ENCODE measurements at regions not wholly inside any gene's neighbourhood (a gene's known extent, or its start where the extent isn't known, plus 50 kb on each side); places are given as distances from the start of the nearest gene placed in this dataset.
"Not testable (repeated sequence)": the region's sequence is repeated elsewhere in the genome, so short reads cannot be mapped to it uniquely, and the experiment has no call there.

DNA sequence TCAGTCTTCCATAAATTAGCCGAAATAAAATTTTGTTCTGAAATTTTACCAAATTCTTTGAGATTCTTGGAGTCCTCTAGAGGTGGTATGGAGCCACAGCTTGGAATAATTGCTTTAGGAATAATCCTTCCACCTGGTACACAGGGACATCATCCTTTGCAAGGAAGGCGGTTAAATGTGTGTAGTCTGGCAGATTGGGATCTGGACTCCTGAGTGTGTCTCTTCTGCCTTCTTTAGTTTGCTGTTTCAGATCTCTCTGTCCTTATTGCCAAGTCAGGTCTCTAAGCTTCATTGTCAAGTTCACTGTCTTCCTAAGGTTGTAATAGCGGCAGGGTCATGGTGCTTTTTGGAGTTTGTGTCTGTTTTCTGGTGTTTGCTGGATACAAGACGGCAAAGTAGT, 393.9 kb upstream of the RGS6 start:
- no peak for DNase-seq (ENCODE audit: low spot score)

GRCh38 chr14:71538938-71539649, 393.1 kb upstream of the RGS6 start:
- no peak for DNase-seq (ENCODE audit: low spot score)

GRCh38 chr14:71539650-71540285, 392.5 kb upstream of the RGS6 start:
- no peak for DNase-seq (ENCODE audit: low spot score)

GRCh38 chr14:71541271-71541670, 391.0 kb upstream of the RGS6 start:
- DNase-seq (ENCODE audit: low spot score) = no peak

- DNase-seq (ENCODE audit: low spot score) = no peak
Measured at GRCh38 chr14:71541973-71542690, 390.1 kb upstream of the RGS6 start.

DNA sequence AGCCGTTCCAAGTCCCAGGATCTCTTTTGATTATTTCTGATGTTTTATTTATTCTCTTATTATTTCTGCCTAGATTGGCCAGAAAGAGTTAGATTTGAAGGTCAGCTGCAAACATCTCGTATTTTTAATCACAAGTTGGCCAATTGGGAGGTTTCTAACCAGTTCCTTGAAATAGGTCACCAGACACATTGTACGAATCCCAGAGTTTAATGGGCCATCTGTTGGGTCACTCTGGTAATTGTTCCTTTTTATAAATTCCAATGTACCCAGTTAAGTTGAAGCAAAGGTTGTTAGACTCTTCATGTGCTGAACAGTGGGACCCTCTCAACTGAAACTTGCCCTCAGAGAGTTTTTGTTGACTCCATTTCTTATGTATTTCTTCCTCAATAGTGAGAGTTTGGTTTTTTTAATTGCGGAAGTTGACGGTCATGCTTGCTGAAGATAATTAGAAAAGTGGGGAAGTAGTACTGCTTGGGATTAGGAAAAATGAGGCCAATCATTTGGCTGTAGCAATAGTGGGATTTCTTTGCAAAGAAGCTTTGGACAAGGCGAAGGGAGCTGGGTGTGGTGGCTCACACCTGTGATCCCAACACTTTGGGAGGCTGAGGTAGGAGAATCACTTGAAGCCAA, 382.7 kb upstream of the RGS6 start:
- DNase-seq (ENCODE audit: low spot score) = no peak

DNA sequence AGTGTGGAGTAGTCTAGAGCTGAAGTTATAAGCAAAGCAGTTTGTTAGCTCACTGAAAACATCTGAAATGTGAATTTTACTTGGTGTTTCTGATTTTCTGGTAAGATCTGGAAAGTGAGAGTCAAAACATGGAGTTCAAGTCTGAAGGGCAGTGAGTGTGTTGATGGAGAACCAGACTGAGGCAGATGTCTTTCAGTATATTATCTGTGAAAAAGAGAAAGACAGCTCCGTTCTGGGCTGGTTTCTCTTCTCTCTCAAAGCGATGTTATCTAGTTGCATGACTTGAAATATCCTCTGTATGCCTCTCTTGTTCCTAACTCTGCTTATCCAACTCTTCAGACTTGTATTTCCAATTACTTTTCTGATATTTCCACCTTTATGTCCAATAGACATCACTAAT, 381.9 kb upstream of the RGS6 start:
- DNase-seq (ENCODE audit: low spot score) = no peak

DNA sequence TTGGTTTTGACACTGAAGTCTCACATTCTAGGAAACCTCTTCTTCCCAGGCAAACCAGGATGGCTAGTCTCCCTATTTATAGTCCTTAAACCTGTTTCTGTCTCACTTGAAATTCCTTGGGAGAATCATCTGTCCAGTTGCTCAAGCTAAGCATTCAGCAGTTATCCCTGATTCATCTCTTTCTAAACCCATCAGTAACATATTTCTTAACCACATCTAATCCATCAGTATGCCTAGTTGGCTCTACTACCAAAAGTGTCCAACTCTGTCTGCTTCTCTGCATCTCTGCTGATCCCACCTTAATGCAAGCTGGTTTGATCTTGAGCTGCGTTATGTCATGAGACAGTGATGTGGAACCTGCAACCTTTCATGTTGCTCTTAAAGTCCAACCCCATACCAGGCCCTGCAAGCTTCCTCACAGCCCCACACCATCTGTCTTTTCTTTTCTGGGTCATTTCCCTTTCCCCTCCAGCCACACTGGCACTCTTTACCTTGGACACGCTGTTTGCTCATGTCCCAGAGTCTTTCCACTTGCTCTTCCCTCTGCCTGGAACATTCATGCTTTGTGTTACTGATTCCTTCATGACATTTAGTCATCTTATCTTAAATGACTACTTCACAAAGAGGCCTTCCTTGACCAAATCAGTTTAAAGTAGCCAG, 380.8 kb upstream of the RGS6 start:
- no peak for DNase-seq (ENCODE audit: low spot score)

GRCh38 chr14:71552809-71553208, 379.4 kb upstream of the RGS6 start:
- no peak for DNase-seq (ENCODE audit: low spot score)

DNA sequence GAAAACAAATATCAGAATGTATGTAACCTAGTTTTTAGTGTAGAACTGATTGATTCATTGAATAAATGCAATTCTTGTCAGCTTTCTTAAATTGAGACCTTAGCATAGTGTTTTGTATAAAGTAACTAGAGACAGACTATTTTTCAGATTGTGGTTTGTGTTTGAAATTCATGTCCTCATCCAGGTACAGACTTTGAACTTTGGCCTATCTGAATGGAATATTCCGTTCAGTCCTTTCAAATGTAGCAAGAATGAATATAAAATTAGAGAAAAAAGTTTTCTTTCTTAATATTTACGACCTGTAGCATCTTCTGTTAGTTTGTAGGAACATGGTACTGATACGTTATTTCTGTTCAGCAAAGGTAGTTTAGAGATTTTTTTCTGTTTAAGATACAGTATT, 378.4 kb upstream of the RGS6 start:
- DNase-seq (ENCODE audit: low spot score) = no peak

GRCh38 chr14:71554323-71554722, 377.9 kb upstream of the RGS6 start:
- no peak for DNase-seq (ENCODE audit: low spot score)

DNA sequence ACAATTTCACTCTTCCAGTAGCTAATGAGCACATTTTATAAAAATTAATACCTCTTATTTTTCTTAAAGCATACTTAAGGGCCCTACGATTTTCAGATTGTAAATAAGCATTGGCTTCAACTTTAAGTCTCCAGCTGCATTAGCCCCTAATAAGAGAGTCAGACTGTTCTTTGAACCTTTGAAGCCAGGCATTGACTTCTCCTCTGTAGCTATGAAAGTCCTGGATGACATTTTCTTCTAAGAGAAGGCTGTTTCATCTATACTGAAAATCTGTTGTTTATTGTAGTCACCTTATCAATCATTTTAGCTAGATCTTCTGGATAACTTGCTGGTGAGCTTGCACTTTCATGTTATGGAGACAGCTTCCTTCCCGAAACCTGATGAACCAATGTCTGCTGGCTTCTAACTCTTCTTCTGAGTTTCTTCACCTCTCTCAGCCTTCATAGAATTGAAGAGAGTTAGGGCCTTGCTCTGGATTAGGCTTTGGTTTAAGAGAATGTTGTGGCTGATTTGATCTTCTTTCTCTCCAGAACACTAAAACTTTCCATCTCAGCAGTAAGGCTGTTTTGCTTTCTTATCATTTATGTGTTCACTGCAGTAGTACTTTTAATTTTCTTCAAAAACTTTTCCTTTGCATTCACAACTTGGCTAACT, 377.1 kb upstream of the RGS6 start:
- DNase-seq (ENCODE audit: low spot score) = no peak

- no peak for DNase-seq (ENCODE audit: low spot score)
Measured at GRCh38 chr14:71555654-71556559, 376.3 kb upstream of the RGS6 start.

DNA sequence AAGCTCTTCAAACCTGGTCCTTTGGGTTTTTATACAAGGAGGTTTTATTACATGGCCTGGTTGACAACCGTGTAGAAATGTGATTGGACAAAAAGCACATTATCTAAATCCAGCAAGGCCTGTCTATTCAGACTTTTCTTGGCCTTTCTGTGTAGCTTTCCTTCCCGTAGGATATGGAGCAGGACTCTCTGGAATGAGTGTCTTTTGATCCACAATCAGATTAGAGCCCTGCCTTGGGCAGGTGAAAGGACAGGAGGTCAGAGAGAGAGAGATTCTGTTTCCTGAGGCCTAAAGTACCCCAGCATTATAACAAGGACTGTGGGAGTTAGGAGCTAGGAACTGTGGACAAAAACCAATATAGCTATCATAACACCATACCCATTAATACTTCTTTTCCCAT, 375.5 kb upstream of the RGS6 start:
- no peak for DNase-seq (ENCODE audit: low spot score)

GRCh38 chr14:71557351-71557750, 374.9 kb upstream of the RGS6 start:
- DNase-seq (ENCODE audit: low spot score) = no peak

DNA sequence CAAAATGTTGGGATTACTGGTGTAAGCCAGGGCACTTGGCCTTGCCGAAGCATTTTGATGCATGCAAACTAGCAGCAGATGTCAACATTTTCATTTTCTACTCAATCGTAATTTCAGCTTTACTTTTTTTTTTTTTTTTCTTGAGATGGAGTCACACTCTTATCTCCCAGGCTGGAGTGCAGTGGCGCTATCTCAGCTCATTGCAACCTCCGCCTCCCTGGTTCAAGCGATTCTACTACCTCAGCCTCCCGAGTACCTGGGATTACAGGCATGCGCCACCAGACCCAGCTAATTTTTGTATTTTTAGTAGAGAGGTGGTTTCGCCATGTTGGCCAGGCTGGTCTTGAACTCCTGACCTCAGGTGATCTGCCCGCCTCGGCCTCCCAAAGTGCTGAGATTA, 373.3 kb upstream of the RGS6 start:
- DNase-seq (ENCODE audit: low spot score) = not testable (repeated sequence)

DNA sequence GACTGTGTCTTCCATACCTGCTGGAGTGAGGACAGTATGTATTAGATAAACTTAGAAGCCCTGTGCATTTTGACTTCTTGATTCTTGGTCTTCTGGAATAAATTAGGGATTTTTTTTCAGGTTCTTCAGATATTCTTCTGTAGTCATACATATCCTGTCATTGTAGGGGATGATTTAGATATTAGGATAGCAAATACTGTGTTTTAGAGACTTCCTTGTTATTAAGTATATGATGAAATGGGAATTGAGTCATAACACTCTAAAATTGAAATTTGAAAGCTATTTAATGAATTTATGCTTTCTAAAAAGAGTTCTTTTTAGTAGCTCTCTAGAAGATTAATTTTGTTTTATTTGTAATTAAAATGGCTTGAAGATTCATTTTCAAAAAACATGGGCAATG, 371.5 kb upstream of the RGS6 start:
- no peak for DNase-seq (ENCODE audit: low spot score)

DNA sequence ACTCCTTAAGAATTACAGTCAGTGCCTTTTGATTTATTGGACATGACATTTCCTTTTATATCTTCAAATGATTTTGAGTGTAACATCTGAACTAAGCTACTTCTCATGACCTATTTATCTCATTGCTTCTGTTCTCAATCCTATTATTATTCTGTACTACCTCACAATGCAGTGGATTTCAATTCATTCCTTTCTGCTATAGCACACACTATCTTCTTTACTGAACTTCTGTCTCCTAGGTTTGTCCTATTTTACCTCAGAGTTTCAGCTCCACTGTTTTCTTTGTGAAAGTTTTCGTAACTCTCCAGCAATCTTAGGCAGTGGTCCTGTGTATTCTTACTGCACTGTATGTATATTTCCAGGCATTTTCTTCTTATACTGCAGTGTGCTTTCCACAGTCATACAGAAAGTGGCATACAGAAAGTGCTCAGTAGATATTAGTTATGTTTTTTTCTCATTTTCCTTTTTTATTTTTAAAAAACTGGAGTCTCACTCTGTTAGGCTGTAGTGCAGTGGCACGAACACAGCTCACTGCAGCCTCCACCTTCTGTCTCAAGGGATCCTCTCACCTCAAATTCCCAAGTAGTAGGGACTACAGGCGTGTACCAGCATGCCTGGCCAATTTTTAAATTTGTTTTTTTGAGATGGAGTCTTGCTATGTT, 368.6 kb upstream of the RGS6 start:
- no peak for DNase-seq (ENCODE audit: low spot score)

DNA sequence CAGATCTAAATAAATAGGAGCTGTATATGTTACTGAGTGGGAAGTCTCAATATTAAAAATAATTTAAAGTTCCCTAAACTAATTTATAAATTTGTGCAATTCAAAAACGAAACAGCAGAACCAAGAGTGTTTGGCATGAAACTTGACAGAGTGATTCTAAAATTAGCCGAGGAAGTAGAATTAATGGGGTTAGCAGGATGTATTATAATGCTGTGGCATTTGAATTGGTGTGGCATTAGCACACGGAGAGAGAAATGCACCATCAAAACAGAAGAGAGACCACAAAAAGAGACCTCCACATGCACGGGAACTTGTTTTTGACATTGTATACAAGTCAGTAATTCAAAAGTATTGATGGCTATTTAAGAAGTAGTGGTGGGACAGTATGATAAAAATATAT, 366.0 kb upstream of the RGS6 start:
- no peak for DNase-seq (ENCODE audit: low spot score)

GRCh38 chr14:71567499-71568133, 364.6 kb upstream of the RGS6 start:
- not testable (repeated sequence) for DNase-seq (ENCODE audit: low spot score)

Data from hematopoietic multipotent progenitor cell treated with erythropoietin and hydrocortisone succinate and interleukin-3 and kit ligand, for 17 days (in vitro differentiated cells).